ENCODE measurements at regions not wholly inside any gene's neighbourhood (a gene's known extent, or its start where the extent isn't known, plus 50 kb on each side); places are given as distances from the start of the nearest gene placed in this dataset.

DNA sequence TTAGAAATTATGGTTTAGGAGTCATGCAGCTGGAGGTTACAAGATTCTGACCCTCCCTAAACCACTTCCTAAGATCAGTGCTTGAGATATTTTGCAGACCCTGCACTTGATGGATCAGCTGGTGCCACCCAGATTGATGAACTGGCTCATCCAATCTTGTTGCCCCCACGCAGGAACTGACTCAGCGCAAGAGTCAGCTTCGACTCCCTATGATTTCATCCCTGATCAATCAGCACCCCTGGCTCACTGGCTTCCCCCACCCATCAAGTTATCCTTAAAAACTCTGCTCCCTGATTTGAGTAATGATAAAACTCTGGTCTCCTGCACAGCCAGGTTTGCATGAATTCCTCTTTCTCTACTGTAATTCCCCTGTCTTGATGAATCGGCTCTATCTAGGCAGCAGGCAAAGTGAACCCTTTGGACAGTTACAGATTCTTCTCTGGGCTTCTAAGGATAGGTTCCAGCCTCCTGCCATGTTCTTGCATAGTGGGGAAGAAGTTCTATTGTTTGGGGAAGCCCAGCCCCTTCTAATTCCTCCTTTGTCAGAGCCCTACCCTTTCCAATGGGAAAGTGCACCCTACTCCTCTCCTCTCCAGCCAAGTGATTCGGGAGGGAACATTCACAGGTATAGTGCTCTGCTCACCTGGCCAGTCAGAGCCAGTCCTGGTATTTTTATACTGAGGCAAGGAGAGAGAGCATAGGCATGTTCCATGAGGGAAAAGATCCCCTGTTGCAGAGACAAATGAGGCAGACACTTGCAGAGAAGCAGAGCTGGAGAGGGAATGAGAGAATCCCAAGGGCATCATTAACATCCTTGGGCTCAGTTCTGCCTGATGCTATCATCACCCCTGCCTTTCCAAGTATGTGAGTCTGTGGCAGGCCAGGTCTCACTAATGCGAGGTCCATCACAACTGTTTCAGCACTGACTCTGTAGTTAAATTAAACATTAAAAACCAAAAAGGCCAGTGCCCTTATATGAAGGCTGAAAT lies 224.4 kb upstream of the GALNT17 start:
- DNase-seq: no peak

- no peak for DNase-seq
Measured at GRCh38 chr7:70913924-70914323, 218.0 kb upstream of the GALNT17 start.

- DNase-seq: no peak
Measured at GRCh38 chr7:70915067-70915466, 216.9 kb upstream of the GALNT17 start.

- DNase-seq: no peak
Measured at GRCh38 chr7:70919481-70920073, 212.4 kb upstream of the GALNT17 start.

DNA sequence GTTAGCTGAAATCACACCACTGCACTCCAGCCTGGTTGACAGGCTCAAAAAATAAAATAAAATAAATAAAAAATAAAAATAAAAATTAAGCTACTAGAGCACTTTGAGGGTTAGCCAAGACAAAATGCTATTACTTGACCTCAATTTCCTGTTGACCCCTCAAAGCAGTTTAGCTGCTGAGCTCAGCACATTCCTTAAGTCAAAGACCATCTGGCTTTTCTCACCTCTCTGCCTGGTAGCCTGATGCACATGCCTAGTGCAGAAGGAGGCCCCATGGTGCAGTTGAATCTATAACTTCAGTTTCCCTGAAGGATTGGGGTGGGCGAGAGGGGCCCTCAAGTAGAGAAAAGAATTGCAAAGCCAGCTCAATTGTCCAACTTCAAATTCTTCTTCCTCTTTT lies 211.1 kb upstream of the GALNT17 start:
- no peak for DNase-seq

GRCh38 chr7:70923181-70923845 lies 208.6 kb upstream of the GALNT17 start:
- DNase-seq: no peak

DNA sequence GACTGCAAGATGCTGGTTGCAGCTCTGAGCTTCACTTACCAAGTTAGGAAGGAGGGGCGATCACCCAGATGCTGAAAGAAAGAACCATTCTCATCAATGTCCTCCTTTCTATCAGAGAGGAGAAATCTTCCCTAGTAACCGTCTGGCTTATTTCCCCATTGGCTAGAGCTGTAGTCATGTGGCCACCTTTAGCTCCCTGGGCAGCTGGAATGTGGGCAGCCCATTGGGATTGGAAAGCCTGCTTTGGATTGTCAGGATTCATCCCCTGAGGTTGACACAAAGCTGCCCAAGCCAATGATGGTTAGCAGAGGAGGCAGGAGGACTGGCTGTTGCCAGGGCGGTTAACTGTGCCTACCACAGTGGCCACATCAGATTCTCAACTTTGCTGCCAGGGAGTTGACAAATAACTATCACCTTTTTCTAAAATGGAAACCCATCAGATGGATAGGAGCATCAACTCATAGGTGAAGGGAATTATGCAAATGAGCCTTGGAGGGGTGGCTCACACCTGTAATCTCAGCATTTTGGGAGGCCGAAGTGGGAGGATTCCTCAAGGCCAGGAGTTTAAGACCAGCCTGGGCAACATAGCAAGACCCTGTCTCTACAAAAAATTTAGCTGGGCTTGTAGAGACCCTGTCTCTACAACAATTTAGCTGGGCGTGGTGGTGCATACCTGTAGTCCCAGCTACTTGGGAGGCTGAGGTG lies 206.4 kb upstream of the GALNT17 start:
- DNase-seq: no peak

DNA sequence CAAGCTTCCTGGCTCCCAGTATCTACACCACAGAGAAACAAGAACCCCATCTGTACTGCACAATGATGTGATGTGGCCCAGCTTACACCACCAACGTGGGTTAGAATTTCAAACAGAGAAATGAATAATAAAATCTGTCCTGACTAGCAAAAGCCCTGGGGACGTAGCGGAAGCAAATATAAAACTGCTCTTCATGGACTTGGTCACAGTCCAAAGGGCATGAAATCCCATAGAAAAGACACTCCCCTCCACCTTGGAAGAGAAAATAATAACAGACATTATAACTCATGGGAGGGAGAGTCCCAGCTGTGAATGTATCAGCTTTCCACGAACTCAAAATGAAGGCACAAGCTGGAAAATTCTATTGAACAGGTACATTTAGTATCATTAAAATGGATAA lies 205.3 kb upstream of the GALNT17 start:
- no peak for DNase-seq

DNA sequence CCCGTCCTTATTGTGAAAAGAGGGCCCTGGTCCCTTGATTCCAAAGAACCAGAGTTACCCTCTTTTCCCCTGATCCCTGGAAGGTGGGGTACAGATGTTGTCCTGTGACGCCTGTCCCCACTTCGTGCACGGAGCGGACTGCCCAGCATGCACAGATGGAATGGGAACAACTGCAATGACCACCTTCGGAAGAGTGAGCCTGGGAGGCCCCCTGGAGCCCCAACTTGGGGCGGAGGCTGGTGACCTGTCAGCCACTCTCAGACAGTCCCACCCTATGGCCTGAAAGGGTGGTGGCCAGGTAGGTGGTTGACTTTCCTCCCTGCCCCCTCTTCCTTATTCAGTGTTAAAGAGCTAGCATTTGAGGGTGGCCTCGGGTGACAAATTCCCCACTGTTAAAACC lies 196.6 kb upstream of the GALNT17 start:
- DNase-seq: no peak

DNA sequence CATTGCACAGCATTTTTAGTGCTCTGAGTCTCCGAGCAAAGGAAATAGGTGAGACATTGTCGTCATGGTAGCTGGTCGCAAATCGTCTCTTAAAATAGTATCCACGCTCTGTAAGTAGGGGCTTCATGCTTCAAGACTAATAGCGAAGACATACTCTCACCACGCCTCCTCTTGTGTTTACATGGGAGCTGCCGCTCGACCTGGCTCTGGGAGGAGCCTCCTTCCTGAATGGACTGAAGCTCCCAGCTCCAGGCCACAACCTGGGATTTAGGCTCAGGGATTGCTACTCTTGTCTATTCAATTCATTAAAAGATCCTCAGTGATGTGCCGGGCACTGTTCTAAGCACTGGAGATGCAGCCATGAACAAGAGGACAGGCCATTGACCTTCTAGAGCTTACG lies 196.1 kb upstream of the GALNT17 start:
- no peak for DNase-seq

- no peak for DNase-seq
Measured at GRCh38 chr7:70937424-70937823, 194.5 kb upstream of the GALNT17 start.

DNA sequence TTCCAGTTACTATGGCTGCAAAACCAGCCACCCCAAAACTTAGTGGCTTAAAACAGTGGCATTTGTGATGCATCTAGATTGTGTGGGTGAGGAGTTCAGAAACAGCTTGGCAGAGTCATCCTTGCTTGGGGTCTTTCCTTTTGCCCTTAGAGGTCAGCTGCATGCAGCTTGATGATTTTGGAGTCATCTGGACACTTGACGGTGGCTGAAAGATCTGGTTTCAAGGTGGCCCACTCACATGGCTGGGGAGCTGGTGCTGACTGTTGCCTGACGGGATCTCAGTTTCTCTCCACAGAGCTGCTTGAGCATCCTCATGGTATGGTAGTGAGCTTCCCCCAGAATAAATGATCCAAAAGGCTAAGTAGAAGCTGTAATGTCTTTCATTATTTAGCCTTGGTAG lies 191.3 kb upstream of the GALNT17 start:
- DNase-seq: no peak

- no peak for DNase-seq
Measured at GRCh38 chr7:70942791-70943190, 189.2 kb upstream of the GALNT17 start.

DNA sequence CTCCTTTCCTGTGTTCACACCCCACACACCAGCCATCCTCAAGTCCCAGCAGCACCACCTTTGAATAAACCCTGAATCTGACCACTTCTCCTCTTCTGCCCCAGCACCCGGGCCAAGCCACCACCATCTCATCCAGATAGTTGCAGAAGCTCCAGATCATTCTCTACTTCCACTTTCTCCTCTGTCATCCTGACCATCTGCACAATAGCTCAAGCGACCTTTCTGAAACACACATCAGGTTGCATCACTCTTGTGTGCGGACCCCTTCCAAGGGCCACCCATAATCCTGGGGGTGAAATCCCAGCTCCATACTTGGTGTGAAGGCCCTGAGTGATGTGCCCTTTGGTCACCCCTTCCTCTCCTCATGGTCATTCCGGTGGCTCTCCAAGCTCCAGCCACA lies 187.4 kb upstream of the GALNT17 start:
- DNase-seq: no peak

- DNase-seq: no peak
Measured at GRCh38 chr7:70947181-70947580, 184.8 kb upstream of the GALNT17 start.

- DNase-seq: no peak
Measured at GRCh38 chr7:70949862-70950261, 182.1 kb upstream of the GALNT17 start.

DNA sequence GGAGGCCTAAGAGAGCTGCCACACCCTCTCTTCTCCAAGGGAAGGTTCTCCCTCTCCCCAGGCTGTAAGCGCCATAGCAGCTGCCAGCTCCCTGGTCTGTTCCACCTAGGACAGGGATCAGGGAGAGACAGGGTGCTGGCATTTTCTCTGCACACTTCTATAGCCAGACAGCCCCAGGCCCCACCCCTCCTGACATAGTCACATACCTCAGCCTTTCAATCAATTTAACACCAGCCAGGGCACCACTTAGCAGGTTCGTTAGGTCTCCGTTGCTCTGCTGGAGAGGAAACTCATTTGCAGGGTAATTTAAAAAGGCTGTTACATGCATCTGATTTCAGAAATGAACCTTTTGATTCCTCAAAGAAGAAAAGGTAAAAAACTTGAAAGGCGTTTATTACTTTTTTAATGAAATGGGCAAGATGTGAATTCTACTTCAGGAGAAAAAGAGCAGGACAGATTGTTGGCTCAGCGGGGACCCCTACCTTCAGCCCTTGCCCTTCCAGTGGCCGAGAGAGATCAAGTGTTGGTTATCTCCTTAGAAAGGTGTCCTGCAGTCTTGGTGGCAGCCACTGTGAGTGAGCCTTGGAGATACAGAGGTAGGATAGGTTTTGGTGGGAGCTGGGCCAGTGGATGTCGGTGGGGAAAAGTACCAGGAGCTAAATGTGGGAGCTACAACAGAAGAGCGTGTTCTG lies 180.5 kb upstream of the GALNT17 start:
- DNase-seq: no peak

DNA sequence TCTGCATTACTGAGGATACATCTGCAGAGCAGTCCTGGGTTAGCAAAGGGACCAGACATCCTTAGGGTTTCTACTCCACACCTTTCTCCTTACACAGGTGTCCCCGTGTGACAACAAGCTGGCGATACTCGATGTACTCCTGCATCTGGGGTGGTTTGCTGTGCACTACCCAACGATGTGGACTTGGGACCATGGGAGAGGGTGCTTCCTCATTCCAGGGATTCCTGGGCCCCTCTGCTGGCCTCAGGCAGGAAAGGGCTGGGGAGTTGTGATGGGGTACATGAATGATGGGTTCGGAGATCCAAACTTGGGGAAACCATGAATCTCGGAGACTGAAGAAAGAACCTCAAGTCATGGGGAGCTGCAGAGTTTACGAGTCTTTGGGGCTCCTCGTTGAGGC lies 179.6 kb upstream of the GALNT17 start:
- DNase-seq: no peak

DNA sequence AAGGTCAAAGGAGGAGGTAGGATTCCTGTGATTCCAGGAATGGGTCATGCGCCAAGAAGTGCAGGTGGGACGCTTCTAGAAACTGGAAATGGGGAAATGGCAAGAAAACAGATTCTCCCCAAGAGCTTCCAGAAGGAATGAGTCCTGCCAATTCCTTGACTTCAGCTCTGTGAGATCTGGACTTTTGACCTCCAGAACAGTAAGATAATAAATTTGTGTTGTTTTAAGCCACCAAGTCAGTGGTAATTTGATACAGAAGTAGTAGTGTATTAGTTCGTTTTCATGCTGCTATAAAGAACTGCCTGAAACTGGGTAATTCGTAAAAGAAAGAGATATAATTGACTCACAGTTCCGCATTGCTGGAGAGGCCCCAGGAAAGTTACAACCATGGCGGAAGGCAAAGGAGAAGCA lies 178.6 kb upstream of the GALNT17 start:
- no peak for DNase-seq

GRCh38 chr7:70953796-70954195 lies 178.1 kb upstream of the GALNT17 start:
- DNase-seq: no peak

DNA sequence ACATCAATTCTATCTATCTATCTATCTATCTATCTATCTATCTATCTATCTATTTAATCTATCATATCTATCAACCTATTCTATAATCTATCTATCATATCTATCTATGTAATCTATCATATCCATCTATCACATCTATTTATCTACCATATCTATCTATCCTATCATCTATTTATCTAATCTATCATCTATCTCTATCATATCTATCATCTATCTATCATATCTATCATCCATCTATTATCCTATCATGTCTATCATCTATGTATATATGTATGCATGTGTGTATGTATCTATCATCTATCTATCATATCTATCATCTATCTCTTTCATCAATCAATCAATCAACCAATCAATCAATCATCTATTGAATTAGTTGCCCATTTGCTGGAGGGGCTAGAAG lies 159.3 kb upstream of the GALNT17 start:
- DNase-seq: no peak

DNA sequence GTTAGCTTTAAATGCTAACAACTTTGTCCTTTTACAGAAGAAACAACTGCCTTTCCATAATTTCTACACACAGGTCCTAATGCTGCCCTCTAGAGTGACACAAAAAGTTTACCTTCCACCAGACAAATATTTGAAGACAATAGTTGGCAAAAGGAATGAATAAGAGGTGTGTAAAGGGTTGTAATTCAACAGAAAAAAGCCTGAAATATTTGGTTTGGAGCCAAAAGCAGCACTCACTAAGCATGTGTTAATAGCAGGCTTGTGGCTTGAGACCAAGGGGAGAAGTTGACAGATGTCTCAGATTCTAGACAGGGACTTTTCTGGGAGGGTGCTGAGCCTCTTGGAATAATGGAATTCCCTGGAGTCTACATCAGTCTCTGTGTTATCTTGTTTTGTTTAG lies 156.2 kb upstream of the GALNT17 start:
- DNase-seq: no peak

DNA sequence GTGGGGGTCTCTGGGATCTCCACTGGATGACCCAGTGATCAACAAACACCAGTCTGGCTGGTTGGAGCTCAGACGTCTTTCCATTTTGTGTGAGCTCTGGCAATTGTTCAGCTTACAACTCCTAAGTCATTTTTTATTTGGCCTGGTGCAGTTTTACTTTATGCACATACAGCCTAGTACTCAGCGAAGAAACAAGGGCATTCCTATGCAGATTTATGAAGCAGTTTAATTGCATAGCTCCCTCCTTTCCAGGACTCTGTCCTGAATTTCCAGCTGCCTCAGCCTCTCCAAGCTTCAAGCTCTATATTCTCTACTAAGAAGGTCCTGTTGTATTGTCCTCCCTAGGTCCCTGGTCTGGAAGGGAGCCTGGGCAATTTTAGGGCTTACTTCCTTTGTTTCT lies 145.6 kb upstream of the GALNT17 start:
- no peak for DNase-seq

Data from hematopoietic multipotent progenitor cell treated with erythropoietin and hydrocortisone succinate and interleukin-3 and kit ligand, for 8 days (in vitro differentiated cells).